ENCODE measurements at regions not wholly inside any gene's neighbourhood (a gene's known extent, or its start where the extent isn't known, plus 50 kb on each side); places are given as distances from the start of the nearest gene placed in this dataset.

DNA sequence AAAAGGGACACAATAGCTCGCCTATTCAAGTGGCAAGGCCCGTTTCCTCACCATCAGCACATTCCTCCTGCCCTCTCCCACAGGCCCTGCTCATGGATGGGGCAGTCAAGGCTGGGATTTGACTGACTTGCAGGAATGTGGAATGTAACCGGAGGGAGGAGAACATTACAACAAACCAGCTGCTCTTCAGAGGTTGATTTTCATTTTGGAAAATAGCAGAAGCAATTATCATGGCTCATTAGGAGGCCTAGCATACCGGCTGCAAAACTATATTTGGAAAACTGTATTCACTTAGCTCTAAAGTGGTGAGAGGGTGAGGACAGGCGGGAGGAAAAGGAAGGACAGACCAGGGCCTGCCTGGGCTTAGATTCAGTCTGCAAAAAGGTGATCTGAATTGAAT lies 283.7 kb downstream of the CD83 start:
- H2BK120ac ChIP-seq (ENCODE audit: low read depth, low read length, poor library complexity, severe bottlenecking) = no peak overlapping the region
- H4K91ac ChIP-seq (ENCODE audit: insufficient read length, low read depth, low read length) = no peak overlapping the region
- H3K4ac ChIP-seq (ENCODE audit: low read depth, low read length) = no peak overlapping the region
- no peak overlapping the region for H3K18ac ChIP-seq (ENCODE audit: insufficient read length, low read depth, low read length)
- H2BK20ac ChIP-seq (ENCODE audit: low read depth, low read length, poor library complexity, severe bottlenecking) = no peak overlapping the region
- Mint-ChIP-seq H3K36me3 (ENCODE audit: insufficient read depth in 1 of 3, low read depth in 3 of 3) (peaks cover 30 to 31% (median 30%) of the 10 kb centered on the region in 3 experiments), H3K27me3 (ENCODE audit: low read depth) (peaks cover 4% of the 10 kb centered on the region; the same call in 1 of the 2 replicates), H3K27ac (no peak overlapping the region), H3K9me3 (peaks cover 31 to 49% of the 10 kb centered on the region in 2 experiments), H3K4me1 (peaks cover 10 to 17% of the 10 kb centered on the region in 2 experiments), H3K4me3 (no peak overlapping the region)
- H3K23ac ChIP-seq (ENCODE audit: insufficient read length, low read depth, low read length) = no peak overlapping the region
- no peak overlapping the region for H3K27ac ChIP-seq (ENCODE audit: insufficient read length, low read depth, low read length)
- no peak overlapping the region for H2AK5ac ChIP-seq (ENCODE audit: insufficient read length, low read length)
- H2BK5ac ChIP-seq (ENCODE audit: insufficient read length, low read length) = no peak overlapping the region
- H4K20me1 ChIP-seq (ENCODE audit: control insufficient read depth, insufficient read depth, insufficient read length) = no peaks in the 10 kb centered on the region
- no peak overlapping the region for H3K14ac ChIP-seq (ENCODE audit: insufficient read depth, low read length)
- no peak for DNase-seq
- H3K23me2 ChIP-seq (ENCODE audit: insufficient read length, low read depth, low read length, poor library complexity, severe bottlenecking) = no peaks in the 10 kb centered on the region
- no peaks in the 10 kb centered on the region for H3K4me1 ChIP-seq (ENCODE audit: insufficient read depth, low read length)
- H2AFZ ChIP-seq (ENCODE audit: low read length) = no peak overlapping the region
- no CpG with 5 or more reads among the region's 5 CpGs for WGBS (ENCODE audit: extremely low coverage, insufficient read length, low lambda C conversion rate)
- H2BK15ac ChIP-seq (ENCODE audit: low read depth, low read length) = no peak overlapping the region
- H3K79me1 ChIP-seq (ENCODE audit: insufficient read depth, low read depth, low read length, poor library complexity, severe bottlenecking) = no peaks in the 10 kb centered on the region
- peaks cover 27% of the 10 kb centered on the region for H3K9me3 ChIP-seq (ENCODE audit: control insufficient read depth, low read depth, low read length)
- H4K5ac ChIP-seq (ENCODE audit: insufficient read length, low read depth, low read length) = no peak overlapping the region
- H2BK12ac ChIP-seq (ENCODE audit: insufficient read length, low read depth, low read length) = no peak overlapping the region
- H3K4me2 ChIP-seq (ENCODE audit: insufficient read depth, insufficient read length, low read length) = no peak overlapping the region
- no peaks in the 10 kb centered on the region for H3K27me3 ChIP-seq (ENCODE audit: insufficient read depth, low read length)
- H3K79me2 ChIP-seq (ENCODE audit: insufficient read depth, low read length) = no peaks in the 10 kb centered on the region
- H3K9ac ChIP-seq (ENCODE audit: extremely low read depth, insufficient read length, low read length) = no peak overlapping the region
- H4K8ac ChIP-seq (replicated peaks; ENCODE audit: insufficient read length, low read depth, low read length) = no peak overlapping the region
- H3T11ph ChIP-seq (ENCODE audit: low read length) = no peak overlapping the region
- H3K56ac ChIP-seq (ENCODE audit: insufficient read length, low read depth, low read length) = no peak overlapping the region
- TF ChIP-seq, protein P1, sequence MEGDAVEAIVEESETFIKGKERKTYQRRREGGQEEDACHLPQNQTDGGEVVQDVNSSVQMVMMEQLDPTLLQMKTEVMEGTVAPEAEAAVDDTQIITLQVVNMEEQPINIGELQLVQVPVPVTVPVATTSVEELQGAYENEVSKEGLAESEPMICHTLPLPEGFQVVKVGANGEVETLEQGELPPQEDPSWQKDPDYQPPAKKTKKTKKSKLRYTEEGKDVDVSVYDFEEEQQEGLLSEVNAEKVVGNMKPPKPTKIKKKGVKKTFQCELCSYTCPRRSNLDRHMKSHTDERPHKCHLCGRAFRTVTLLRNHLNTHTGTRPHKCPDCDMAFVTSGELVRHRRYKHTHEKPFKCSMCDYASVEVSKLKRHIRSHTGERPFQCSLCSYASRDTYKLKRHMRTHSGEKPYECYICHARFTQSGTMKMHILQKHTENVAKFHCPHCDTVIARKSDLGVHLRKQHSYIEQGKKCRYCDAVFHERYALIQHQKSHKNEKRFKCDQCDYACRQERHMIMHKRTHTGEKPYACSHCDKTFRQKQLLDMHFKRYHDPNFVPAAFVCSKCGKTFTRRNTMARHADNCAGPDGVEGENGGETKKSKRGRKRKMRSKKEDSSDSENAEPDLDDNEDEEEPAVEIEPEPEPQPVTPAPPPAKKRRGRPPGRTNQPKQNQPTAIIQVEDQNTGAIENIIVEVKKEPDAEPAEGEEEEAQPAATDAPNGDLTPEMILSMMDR (conservative IDR thresholded peaks at IDR 0.05) = no peak
